ENCODE measurements at regions not wholly inside any gene's neighbourhood (a gene's known extent, or its start where the extent isn't known, plus 50 kb on each side); places are given as distances from the start of the nearest gene placed in this dataset.

DNA sequence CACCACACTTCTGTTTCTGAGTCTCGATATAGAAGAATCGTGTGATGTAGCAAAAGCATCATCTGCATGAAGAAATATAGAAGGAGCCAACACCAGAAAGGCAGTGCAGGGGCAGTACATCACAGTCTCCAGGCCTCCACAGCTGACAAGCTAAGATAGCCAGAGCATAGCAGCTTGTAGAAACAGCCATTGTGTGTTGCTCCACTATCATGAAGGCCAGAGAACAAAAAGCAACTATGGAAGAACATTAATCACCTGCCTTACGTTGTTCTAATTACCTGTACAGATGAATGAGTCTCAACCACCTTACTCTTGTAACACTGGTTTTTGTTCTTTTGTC, 129.0 kb downstream of the RND3 start:
- TF ChIP-seq, protein P1, sequence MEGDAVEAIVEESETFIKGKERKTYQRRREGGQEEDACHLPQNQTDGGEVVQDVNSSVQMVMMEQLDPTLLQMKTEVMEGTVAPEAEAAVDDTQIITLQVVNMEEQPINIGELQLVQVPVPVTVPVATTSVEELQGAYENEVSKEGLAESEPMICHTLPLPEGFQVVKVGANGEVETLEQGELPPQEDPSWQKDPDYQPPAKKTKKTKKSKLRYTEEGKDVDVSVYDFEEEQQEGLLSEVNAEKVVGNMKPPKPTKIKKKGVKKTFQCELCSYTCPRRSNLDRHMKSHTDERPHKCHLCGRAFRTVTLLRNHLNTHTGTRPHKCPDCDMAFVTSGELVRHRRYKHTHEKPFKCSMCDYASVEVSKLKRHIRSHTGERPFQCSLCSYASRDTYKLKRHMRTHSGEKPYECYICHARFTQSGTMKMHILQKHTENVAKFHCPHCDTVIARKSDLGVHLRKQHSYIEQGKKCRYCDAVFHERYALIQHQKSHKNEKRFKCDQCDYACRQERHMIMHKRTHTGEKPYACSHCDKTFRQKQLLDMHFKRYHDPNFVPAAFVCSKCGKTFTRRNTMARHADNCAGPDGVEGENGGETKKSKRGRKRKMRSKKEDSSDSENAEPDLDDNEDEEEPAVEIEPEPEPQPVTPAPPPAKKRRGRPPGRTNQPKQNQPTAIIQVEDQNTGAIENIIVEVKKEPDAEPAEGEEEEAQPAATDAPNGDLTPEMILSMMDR (IDR thresholded peaks at IDR 0.05) = no peak
- no peak for TF ChIP-seq ZFX (IDR thresholded peaks at IDR 0.05; ENCODE audit: borderline replicate concordance)
